ENCODE measurements at regions not wholly inside any gene's neighbourhood (a gene's known extent, or its start where the extent isn't known, plus 50 kb on each side); places are given as distances from the start of the nearest gene placed in this dataset.

- ATAC-seq: no peak
- WGBS (ENCODE audit: missing lambda C conversion rate): 0% methylated on average over 1 of the region's 1 CpG
- no peak for FAIRE-seq
Observed at GRCh38 chr21:22754746-22755145, 1756.5 kb downstream of the NCAM2 start.

GRCh38 chr21:22758478-22758877, 1760.3 kb downstream of the NCAM2 start:
- TF ChIP-seq TFCP2L1 (CRISPR knock-in tag; IDR thresholded peaks at IDR 0.05): no peak
- TF ChIP-seq ZFP36 (IDR thresholded peaks at IDR 0.05; ENCODE audit: borderline replicate concordance, partially characterized antibody): no peak
- no peak for TF ChIP-seq RARB (CRISPR knock-in tag; IDR thresholded peaks at IDR 0.05)
- TF ChIP-seq, protein P1, sequence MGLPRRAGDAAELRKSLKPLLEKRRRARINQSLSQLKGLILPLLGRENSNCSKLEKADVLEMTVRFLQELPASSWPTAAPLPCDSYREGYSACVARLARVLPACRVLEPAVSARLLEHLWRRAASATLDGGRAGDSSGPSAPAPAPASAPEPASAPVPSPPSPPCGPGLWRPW (IDR thresholded peaks at IDR 0.05): no peak
- TF ChIP-seq ZNF302 (CRISPR knock-in tag; IDR thresholded peaks at IDR 0.05): no peak
- TF ChIP-seq MAZ (IDR thresholded peaks at IDR 0.05; ENCODE audit: borderline replicate concordance, low read depth, low read length): no peak
- no peak for TF ChIP-seq KDM1A (IDR thresholded peaks at IDR 0.05; ENCODE audit: low read depth)
- TF ChIP-seq SREBF2 (IDR thresholded peaks at IDR 0.05): no peak
- TF ChIP-seq KDM5A (IDR thresholded peaks at IDR 0.05): no peak
- TF ChIP-seq USF2 (IDR thresholded peaks at IDR 0.05): no peak
- no peak for FAIRE-seq
- no peak for DNase-seq (ENCODE audit: low read depth in 1 of 2, low spot score in 1 of 2)
- Histone ChIP-seq H3K4me3 (no peak overlapping the region), H3K4me1 (no peaks in the 10 kb centered on the region), H3K4me2 (no peak overlapping the region), H3K27ac (no peak overlapping the region), H3K9me3 (no peaks in the 10 kb centered on the region)
- POLR2A ChIA-PET: no interaction called here
- ATAC-seq: no peak
- WGBS (ENCODE audit: missing lambda C conversion rate): 100% methylated on average over 1 of the region's 1 CpG
- CTCF ChIA-PET: no interaction called here

More at GRCh38 chr21:22754746-22755145, 1756.5 kb downstream of the NCAM2 start:
- Histone ChIP-seq H3K4me2 (no peak overlapping the region), H3K4me3 (no peak overlapping the region), H3K27ac (no peak overlapping the region), H3K9me3 (no peaks in the 10 kb centered on the region), H3K4me1 (no peaks in the 10 kb centered on the region)
- no peak for TF ChIP-seq ELK1 (IDR thresholded peaks at IDR 0.05; ENCODE audit: low read depth, low read length)
- no peak for TF ChIP-seq ZNF302 (CRISPR knock-in tag; IDR thresholded peaks at IDR 0.05)
- no peak for TF ChIP-seq TFCP2L1 (CRISPR knock-in tag; IDR thresholded peaks at IDR 0.05)
- no peak for TF ChIP-seq TP53 (CRISPR knock-in tag; IDR thresholded peaks at IDR 0.05)
- TF ChIP-seq CEBPB (IDR thresholded peaks at IDR 0.05): no peak
- TF ChIP-seq, protein P2, sequence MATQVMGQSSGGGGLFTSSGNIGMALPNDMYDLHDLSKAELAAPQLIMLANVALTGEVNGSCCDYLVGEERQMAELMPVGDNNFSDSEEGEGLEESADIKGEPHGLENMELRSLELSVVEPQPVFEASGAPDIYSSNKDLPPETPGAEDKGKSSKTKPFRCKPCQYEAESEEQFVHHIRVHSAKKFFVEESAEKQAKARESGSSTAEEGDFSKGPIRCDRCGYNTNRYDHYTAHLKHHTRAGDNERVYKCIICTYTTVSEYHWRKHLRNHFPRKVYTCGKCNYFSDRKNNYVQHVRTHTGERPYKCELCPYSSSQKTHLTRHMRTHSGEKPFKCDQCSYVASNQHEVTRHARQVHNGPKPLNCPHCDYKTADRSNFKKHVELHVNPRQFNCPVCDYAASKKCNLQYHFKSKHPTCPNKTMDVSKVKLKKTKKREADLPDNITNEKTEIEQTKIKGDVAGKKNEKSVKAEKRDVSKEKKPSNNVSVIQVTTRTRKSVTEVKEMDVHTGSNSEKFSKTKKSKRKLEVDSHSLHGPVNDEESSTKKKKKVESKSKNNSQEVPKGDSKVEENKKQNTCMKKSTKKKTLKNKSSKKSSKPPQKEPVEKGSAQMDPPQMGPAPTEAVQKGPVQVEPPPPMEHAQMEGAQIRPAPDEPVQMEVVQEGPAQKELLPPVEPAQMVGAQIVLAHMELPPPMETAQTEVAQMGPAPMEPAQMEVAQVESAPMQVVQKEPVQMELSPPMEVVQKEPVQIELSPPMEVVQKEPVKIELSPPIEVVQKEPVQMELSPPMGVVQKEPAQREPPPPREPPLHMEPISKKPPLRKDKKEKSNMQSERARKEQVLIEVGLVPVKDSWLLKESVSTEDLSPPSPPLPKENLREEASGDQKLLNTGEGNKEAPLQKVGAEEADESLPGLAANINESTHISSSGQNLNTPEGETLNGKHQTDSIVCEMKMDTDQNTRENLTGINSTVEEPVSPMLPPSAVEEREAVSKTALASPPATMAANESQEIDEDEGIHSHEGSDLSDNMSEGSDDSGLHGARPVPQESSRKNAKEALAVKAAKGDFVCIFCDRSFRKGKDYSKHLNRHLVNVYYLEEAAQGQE (IDR thresholded peaks at IDR 0.05): no peak
- no peak for TF ChIP-seq HOXA7 (CRISPR knock-in tag; IDR thresholded peaks at IDR 0.05)
- no peak for TF ChIP-seq HEYL (CRISPR knock-in tag; IDR thresholded peaks at IDR 0.05)
- no peak for TF ChIP-seq SREBF2 (IDR thresholded peaks at IDR 0.05)
- ChIA-PET POLR2A (no interaction called here), CTCF (no interaction called here)
- no peak for DNase-seq (ENCODE audit: low read depth in 1 of 2, low spot score in 1 of 2)

DNA sequence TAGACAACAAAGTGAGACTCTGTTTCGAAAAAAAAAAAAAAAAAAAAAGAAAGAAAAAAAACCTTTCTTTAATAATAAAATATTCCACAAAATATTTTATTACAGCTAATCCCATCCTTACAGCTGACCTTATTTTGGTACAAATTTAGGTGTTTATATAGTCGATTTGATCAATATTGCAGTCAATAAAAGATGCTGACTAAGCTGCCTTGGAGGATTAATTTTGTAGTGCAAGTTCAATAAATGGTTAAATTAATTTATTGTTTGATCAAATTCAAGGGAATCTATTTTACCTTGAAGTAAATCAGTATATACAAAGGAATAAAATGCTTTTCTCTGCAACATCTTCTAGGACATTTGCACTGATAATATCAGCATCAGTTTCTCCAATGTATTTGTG, 1764.3 kb downstream of the NCAM2 start:
- DNase-seq (ENCODE audit: low read depth in 1 of 2, low spot score in 1 of 2): no peak
- no peak for FAIRE-seq
- Histone ChIP-seq H3K4me3 (no peak overlapping the region), H3K4me2 (no peak overlapping the region), H3K4me1 (no peaks in the 10 kb centered on the region), H3K9me3 (no peaks in the 10 kb centered on the region), H3K27ac (no peak overlapping the region)
- CTCF ChIA-PET: no interaction called here
- ATAC-seq: no peak
- WGBS (ENCODE audit: missing lambda C conversion rate): 4% methylated on average over 2 of the region's 2 CpGs
- POLR2A ChIA-PET: no interaction called here
- TF ChIP-seq PBX3 (IDR thresholded peaks at IDR 0.05) (no peak), EP300 (IDR thresholded peaks at IDR 0.05) (no peak), RARB (CRISPR knock-in tag; IDR thresholded peaks at IDR 0.05) (no peak), HEYL (CRISPR knock-in tag; IDR thresholded peaks at IDR 0.05) (no peak), GATA3 (IDR thresholded peaks at IDR 0.05; ENCODE audit: borderline replicate concordance) (no peak), SREBF2 (IDR thresholded peaks at IDR 0.05) (no peak), CHD4 (IDR thresholded peaks at IDR 0.05; ENCODE audit: borderline replicate concordance) (no peak)
- TF ChIP-seq, protein P1 (IDR thresholded peaks at IDR 0.05): no peak
